Mucosa of descending colon (tissue), 3 donors: ENCODE measurements at regions not wholly inside any gene's neighbourhood (a gene's known extent, or its start where the extent isn't known, plus 50 kb on each side); places are given as distances from the start of the nearest gene placed in this dataset.

ENCODE experiments used
- ATAC-seq: fragments of 200-7000 bp; cut with Tn5 transposase; one replicate; pipeline ENCODE4 v1.9.1; 2020; ENCODE audit warnings: mild to moderate bottlenecking, moderate library complexity
- DNase-seq, 3 donors: peaks; one replicate each; pipeline ENCODE4 v3.0.0-alpha.2; 2020
- H3K36me3 ChIP-seq: fragments of 200-600 bp; one replicate; pipeline ENCODE4 v1.8.0; 2021; ENCODE audit warnings: low read depth, mild to moderate bottlenecking
- H3K4me1 ChIP-seq: fragments of 200-600 bp; one replicate; pipeline ENCODE4 v1.8.0; 2021; ENCODE audit warnings: low read depth, mild to moderate bottlenecking
- H3K4me3 ChIP-seq: fragments of 200-600 bp; one replicate; pipeline ENCODE4 v1.8.0; 2021; ENCODE audit warnings: mild to moderate bottlenecking
- H3K9me3 ChIP-seq: fragments of 200-600 bp; one replicate; pipeline ENCODE4 v1.8.0; 2021; ENCODE audit warnings: mild to moderate bottlenecking
- CTCF ChIP-seq: fragments of 200-600 bp; IDR thresholded peaks from one replicate; pipeline ENCODE4 v1.8.0; 2022; ENCODE audit warnings: antibody characterized with exemption, mild to moderate bottlenecking
- intact Hi-C, 2 donors: fragments of 100-400 bp; cut with DNase I in 1 of 2; cut with micrococcal nuclease in 1 of 2; formaldehyde crosslinking; loops; one replicate each; pipeline versions ENCODE4 v1.11.0 to v1.11.1; 2022; cut with DNase I, micrococcal nuclease
- donor health status: DM: no; HTN: no; CAD: no; lungs with moderate emphysema.
- donor health status: DM: no; HTN: no; CAD: no.
- donor health status: DM: no; HTN: yes; CAD: no.

- no peak for DNase-seq
- TF ChIP-seq CTCF: no peak
- intact Hi-C loops: no loop called here
- Histone ChIP-seq H3K9me3 (peaks cover 1% of the 10 kb centered on the region), H3K4me3 (no peak overlapping the region), H3K4me1 (no peaks in the 10 kb centered on the region), H3K36me3 (no peaks in the 10 kb centered on the region)
- ATAC-seq: no peak
Measured at GRCh38 chr7:134391223-134391622, 67.7 kb downstream of the AKR1B1 start.

- DNase-seq (no peak), ATAC-seq (no peak)
- intact Hi-C loops: no loop called here
- peaks cover 6% of the 10 kb centered on the region for H3K9me3 ChIP-seq
- H3K4me3 ChIP-seq: no peak overlapping the region
- H3K36me3 ChIP-seq: no peaks in the 10 kb centered on the region
- no peaks in the 10 kb centered on the region for H3K4me1 ChIP-seq
- no peak for TF ChIP-seq CTCF
Measured at GRCh38 chr7:134388336-134389019, 70.4 kb downstream of the AKR1B1 start.

GRCh38 chr7:134378562-134378961 is 61.8 kb upstream of the SLC35B4 start:
- H3K4me1 ChIP-seq: peaks cover 7% of the 10 kb centered on the region
- no peak for ATAC-seq
- H3K4me3 ChIP-seq: no peak overlapping the region
- no peaks in the 10 kb centered on the region for H3K9me3 ChIP-seq
- TF ChIP-seq CTCF: no peak
- H3K36me3 ChIP-seq: no peaks in the 10 kb centered on the region
- DNase-seq: no peak
- intact Hi-C loops: no loop called here

- H3K36me3 ChIP-seq: no peaks in the 10 kb centered on the region
- H3K9me3 ChIP-seq: no peaks in the 10 kb centered on the region
- ATAC-seq: no peak
- H3K4me1 ChIP-seq: peaks cover 7% of the 10 kb centered on the region
- no peak for TF ChIP-seq CTCF
- no peak for DNase-seq
- intact Hi-C loops: no loop called here
- no peak overlapping the region for H3K4me3 ChIP-seq
Measured at GRCh38 chr7:134376693-134377092, 60.0 kb upstream of the SLC35B4 start.

- Histone ChIP-seq H3K9me3 (no peaks in the 10 kb centered on the region), H3K4me1 (peaks cover 7% of the 10 kb centered on the region), H3K36me3 (no peaks in the 10 kb centered on the region), H3K4me3 (no peak overlapping the region)
- intact Hi-C loops: no loop called here
- no peak for ATAC-seq
- no peak for TF ChIP-seq CTCF
- DNase-seq: no peak
Measured at GRCh38 chr7:134375206-134375605, 58.5 kb upstream of the SLC35B4 start.

- TF ChIP-seq CTCF: no peak
- intact Hi-C loops: no loop called here
- no peak for ATAC-seq
Measured at GRCh38 chr7:134374791-134375190, 58.1 kb upstream of the SLC35B4 start.

More at GRCh38 chr7:134374791-134375190, 58.1 kb upstream of the SLC35B4 start:
- H3K4me1 ChIP-seq: peaks cover 8% of the 10 kb centered on the region
- H3K4me3 ChIP-seq: no peak overlapping the region
- no peak for DNase-seq
- no peaks in the 10 kb centered on the region for H3K9me3 ChIP-seq
- H3K36me3 ChIP-seq: no peaks in the 10 kb centered on the region
